ENCODE measurements at regions not wholly inside any gene's neighbourhood (a gene's known extent, or its start where the extent isn't known, plus 50 kb on each side); places are given as distances from the start of the nearest gene placed in this dataset.

DNA sequence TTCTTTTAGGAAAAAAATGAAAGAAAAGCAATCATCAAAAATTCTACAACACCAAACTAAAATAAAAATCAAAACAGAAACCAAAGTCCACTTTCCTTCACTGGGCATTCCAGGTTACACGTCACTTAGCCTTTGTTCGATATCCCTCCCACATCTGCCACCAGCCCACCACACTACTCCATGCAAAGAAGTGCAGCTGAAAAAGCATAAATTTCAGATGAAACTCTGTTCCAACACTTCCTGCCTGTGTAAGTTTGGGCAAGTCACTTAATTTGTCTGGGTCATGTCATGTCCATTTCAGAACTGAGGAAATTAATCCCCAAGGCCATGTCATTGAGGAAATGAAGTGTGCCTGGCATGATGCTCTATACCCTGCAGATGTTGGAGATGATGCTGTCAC, 354.3 kb upstream of the USP24 start:
- no peak overlapping the region for H3K4me3 Mint-ChIP-seq
- peaks cover 10% of the 10 kb centered on the region for H3K4me1 Mint-ChIP-seq

DNA sequence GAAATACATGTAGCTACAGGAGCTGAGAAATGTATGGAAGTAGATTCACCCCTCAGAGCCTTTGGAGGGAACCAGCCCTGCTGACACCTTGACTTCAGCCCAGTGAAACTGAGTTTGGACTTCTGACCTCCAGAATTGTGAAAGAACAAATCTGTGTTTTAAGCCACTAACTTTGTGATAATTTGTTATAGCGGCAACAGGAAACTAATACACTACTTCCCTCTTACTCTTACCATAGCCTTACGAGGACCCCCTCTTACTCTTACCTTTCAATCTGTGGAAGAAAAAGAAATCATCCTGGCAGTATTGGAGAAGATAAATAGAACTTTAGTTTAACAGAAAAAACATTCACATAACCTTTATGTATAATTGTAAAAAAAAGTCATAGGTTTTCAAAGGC, 353.6 kb upstream of the USP24 start:
- Mint-ChIP-seq H3K27ac (no peak overlapping the region), H3K9me3 (peaks cover 40% of the 10 kb centered on the region), H3K4me3 (no peak overlapping the region), H3K4me1 (peaks cover 10% of the 10 kb centered on the region), H3K36me3 (ENCODE audit: low read depth) (peaks cover 18% of the 10 kb centered on the region), H3K27me3 (ENCODE audit: low read depth, poor library complexity) (peaks cover 26% of the 10 kb centered on the region)
- TF ChIP-seq, protein P1, sequence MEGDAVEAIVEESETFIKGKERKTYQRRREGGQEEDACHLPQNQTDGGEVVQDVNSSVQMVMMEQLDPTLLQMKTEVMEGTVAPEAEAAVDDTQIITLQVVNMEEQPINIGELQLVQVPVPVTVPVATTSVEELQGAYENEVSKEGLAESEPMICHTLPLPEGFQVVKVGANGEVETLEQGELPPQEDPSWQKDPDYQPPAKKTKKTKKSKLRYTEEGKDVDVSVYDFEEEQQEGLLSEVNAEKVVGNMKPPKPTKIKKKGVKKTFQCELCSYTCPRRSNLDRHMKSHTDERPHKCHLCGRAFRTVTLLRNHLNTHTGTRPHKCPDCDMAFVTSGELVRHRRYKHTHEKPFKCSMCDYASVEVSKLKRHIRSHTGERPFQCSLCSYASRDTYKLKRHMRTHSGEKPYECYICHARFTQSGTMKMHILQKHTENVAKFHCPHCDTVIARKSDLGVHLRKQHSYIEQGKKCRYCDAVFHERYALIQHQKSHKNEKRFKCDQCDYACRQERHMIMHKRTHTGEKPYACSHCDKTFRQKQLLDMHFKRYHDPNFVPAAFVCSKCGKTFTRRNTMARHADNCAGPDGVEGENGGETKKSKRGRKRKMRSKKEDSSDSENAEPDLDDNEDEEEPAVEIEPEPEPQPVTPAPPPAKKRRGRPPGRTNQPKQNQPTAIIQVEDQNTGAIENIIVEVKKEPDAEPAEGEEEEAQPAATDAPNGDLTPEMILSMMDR (IDR thresholded peaks at IDR 0.05) = no peak
- no peak for DNase-seq

More for the DNA sequence above, 354.3 kb upstream of the USP24 start:
- Mint-ChIP-seq H3K9me3 (peaks cover 40% of the 10 kb centered on the region), H3K36me3 (ENCODE audit: low read depth) (peaks cover 18% of the 10 kb centered on the region), H3K27me3 (ENCODE audit: low read depth, poor library complexity) (peaks cover 27% of the 10 kb centered on the region), H3K27ac (no peak overlapping the region)
- TF ChIP-seq, protein P1 (IDR thresholded peaks at IDR 0.05) = no peak
- no peak for DNase-seq

DNA sequence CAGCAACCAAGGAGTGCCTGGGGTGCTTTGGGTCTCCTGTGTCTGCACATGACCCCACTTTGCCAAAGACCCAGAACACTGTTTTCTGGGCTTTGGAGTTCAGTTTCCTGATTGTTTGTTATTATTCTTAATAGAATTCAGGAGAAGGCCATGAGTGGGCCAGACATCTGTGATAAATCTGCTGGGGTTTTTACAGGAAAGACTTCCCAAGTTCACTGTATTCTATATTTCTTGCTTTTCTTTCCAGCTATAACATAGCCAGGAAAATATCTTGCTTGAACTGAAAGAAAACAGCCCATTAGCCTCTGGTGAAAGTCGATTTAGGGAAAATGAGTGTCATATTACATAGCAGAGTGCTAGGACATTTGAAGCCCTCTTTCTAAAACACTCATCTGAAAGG, 345.1 kb upstream of the USP24 start:
- Mint-ChIP-seq H3K4me3 (no peak overlapping the region), H3K36me3 (ENCODE audit: low read depth) (no peaks in the 10 kb centered on the region), H3K27ac (no peak overlapping the region), H3K9me3 (peaks cover 14% of the 10 kb centered on the region), H3K27me3 (ENCODE audit: low read depth, poor library complexity) (peaks cover 7% of the 10 kb centered on the region), H3K4me1 (peaks cover 45% of the 10 kb centered on the region)
- DNase-seq = no peak
- TF ChIP-seq, protein P1 (IDR thresholded peaks at IDR 0.05) = no peak

DNA sequence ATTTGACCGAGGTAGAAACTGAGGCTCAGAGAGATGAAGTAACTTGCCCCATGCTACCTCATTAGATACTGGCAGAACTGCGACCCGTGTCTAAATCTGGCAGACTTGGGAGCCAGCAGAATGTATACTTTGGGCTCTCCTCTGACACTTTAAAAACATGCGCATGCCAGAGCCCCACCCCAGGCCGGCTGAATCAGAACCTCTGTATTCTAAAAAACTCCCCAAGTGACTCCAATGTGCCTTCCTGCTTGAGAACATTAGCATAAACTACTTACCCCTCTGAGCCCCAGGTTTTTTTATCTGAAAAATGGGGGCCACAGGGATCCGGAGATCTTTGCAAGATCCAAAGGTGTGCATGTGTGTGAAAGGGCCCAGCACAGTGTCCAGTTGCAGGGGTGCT, 344.7 kb upstream of the USP24 start:
- TF ChIP-seq, protein P1 (IDR thresholded peaks at IDR 0.05) = no peak
- DNase-seq = no peak
- H3K4me3 Mint-ChIP-seq = no peak overlapping the region
- H3K27ac Mint-ChIP-seq = no peak overlapping the region
- H3K36me3 Mint-ChIP-seq (ENCODE audit: low read depth) = no peaks in the 10 kb centered on the region
- H3K4me1 Mint-ChIP-seq = peaks cover 46% of the 10 kb centered on the region
- H3K27me3 Mint-ChIP-seq (ENCODE audit: low read depth, poor library complexity) = peaks cover 5% of the 10 kb centered on the region
- peaks cover 12% of the 10 kb centered on the region for H3K9me3 Mint-ChIP-seq

DNA sequence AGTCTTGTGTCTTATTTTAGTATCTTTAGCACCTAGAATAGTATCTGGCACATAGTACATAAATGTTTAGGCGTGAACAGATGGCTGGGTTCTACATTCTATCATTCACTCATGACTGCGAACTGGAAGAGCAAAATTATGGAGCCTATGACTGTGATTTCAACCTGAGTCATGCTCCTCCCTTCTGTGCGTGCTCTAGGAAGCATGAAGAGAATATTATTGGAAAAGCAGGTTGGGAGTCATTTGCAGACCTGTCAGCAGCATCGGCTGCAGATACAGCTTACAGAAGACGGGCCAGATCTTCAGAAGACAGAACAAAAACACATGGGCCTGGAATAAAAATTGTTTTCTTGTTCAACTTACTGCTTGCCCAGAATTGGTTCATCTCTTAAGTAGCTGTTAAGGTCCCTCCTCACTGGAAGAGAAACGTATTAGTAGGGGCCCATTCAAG, 344.0 kb upstream of the USP24 start:
- peaks cover 50% of the 10 kb centered on the region for H3K4me1 Mint-ChIP-seq

DNA sequence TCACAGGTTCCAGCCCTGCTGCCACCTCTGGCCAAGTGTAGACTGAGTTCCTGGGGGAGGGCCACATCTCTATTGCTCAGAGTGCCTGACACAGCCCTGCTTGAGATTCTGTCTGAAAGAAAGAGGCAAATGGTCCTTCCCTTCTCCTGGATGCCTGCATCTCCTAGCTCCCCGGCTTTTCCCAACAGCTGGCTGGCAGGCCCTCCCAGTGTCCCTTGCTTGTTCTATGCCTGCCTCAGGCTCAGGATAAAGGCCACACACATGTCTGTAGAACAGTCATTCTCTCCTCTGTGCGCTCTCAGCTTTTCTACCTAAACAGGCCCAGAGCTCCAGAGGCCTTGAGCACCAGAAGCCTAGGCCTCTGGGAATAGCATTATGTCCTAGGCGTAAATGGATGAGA, 343.4 kb upstream of the USP24 start:
- no peak overlapping the region for H3K4me3 Mint-ChIP-seq
- H3K36me3 Mint-ChIP-seq (ENCODE audit: low read depth) = no peaks in the 10 kb centered on the region
- TF ChIP-seq, protein P1 (IDR thresholded peaks at IDR 0.05) = no peak
- DNase-seq = no peak
- no peak overlapping the region for H3K27ac Mint-ChIP-seq
- peaks cover 5% of the 10 kb centered on the region for H3K27me3 Mint-ChIP-seq (ENCODE audit: low read depth, poor library complexity)
- peaks cover 50% of the 10 kb centered on the region for H3K4me1 Mint-ChIP-seq
- H3K9me3 Mint-ChIP-seq = peaks cover 12% of the 10 kb centered on the region

More for the DNA sequence above, 344.0 kb upstream of the USP24 start:
- no peak overlapping the region for H3K27ac Mint-ChIP-seq
- H3K9me3 Mint-ChIP-seq = peaks cover 12% of the 10 kb centered on the region
- H3K27me3 Mint-ChIP-seq (ENCODE audit: low read depth, poor library complexity) = peaks cover 5% of the 10 kb centered on the region
- H3K36me3 Mint-ChIP-seq (ENCODE audit: low read depth) = no peaks in the 10 kb centered on the region
- TF ChIP-seq, protein P1 (IDR thresholded peaks at IDR 0.05) = no peak
- H3K4me3 Mint-ChIP-seq = no peak overlapping the region
- no peak for DNase-seq

Measured in nephron progenitor cell (in vitro differentiated cells).